Posterior vena cava (tissue), 2 donors: ENCODE measurements at regions not wholly inside any gene's neighbourhood (a gene's known extent, or its start where the extent isn't known, plus 50 kb on each side); places are given as distances from the start of the nearest gene placed in this dataset.

Experiments used
- DNase-seq: peaks from one replicate; pipeline ENCODE4 v3.0.0-alpha.2; 2020; ENCODE audit warnings: low spot score
- intact Hi-C, 2 donors: fragments of 100-400 bp; cut with DNase I; formaldehyde crosslinking; loops; one replicate each; pipeline versions ENCODE4 v1.14.1 to v1.14.2; 2022 to 2023
- donor health status: DM: yes; HTN: yes; CAD: no.
- donor health status: DM: yes; HTN: yes; CAD: no.

DNA sequence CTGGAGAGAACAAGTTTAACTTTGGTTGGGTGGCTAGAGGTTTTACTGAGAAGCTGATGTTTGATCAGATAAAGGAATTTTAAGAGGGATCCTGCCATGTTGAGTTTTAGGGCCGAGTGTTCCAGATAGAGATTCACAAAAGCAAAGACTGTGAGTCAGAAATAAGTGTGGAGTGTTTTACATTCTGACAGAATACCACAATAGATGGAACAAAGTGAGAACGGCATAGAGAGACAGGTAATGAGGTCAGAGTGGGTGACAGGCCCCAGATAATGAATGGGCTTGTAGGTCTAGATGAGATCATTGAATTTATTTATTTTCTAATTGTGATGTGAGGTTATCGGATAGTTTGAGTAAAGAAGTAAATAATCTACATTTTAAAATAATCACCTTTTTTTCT is 502.6 kb downstream of the EPHA5 start:
- intact Hi-C loops, result loop anchor here in 1 of 2 donors (5.0 kb wide), 1 partner anchor 75 kb away; no protein-coding TSS in a partner anchor
- DNase-seq, result no peak

DNA sequence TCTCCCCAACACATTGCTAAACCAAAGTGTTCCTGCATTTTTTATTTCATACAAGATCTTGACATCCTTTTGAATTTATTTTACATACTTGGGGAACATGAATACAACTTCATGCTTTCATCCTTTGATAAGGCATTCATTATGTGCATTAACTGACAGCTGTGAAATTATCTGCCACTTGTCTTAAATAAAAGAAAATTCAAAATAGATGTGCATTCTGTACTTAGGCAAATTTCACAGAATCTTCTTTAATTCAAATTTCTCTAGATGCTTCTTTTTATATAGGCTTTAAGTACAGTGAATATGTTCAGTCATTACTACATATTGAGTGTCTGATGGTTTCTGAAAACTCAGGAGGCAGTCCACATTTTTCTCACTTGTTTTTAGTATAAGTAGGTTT is 518.1 kb downstream of the EPHA5 start:
- DNase-seq, result no peak
- intact Hi-C loops, result no loop called here

DNA sequence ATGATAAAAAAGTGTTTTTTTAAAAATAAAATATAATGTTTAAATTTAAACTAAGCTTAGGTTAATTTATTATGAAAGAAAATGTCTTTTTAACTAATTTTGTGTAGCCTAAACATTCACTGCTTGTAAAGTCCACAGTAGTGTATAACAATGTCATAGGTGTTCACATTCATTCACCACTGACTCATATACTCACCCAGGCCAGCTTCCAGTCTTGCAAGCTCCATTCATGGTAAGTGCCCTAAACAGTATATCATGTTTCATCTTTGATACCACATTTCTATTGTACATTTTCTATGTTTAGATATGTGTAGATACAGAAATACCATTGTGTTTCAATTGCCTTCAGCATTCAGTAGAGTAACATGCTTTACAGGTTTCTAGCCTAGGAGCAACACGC is 530.3 kb downstream of the EPHA5 start:
- intact Hi-C loops, result loop anchor here in 1 of 2 donors (1.0 kb wide), 1 partner anchor 13 kb away; no protein-coding TSS in a partner anchor
- DNase-seq, result no peak

GRCh38 chr4:65126200-65126599 is 544.1 kb downstream of the EPHA5 start:
- DNase-seq, result no peak
- intact Hi-C loops, result no loop called here

- DNase-seq, result no peak
- intact Hi-C loops, result no loop called here
These were observed 550.0 kb downstream of the EPHA5 start for GRCh38 chr4:65120287-65120686.

DNA sequence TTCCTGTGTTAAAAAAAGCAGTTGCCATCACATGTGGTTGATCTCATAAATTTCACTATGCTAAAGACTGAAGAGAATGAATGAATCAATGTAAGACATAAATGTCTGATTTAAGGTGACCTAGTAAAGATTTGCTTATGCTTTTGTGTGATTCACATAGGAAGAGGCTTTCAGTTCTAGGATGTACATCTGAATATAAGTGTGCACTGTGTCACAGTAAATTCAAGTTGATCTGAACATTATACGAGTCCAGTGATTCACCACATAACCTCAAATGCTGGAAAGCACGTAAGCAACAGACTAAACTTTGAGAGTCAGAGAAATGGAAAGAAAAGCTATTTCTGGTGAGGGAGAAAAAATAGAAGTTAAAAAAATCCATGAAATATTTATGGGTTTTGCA is 567.9 kb downstream of the EPHA5 start:
- intact Hi-C loops, result loop anchor here in 1 of 2 donors (5.0 kb wide), 1 partner anchor 365 kb away; no protein-coding TSS in a partner anchor
- DNase-seq, result no peak

GRCh38 chr4:65096630-65097029 is 573.7 kb downstream of the EPHA5 start:
- DNase-seq, result no peak
- intact Hi-C loops, result no loop called here

- no peak for DNase-seq
- intact Hi-C loops, result no loop called here
These were observed 580.6 kb downstream of the EPHA5 start for GRCh38 chr4:65089666-65090065.

- intact Hi-C loops, result no loop called here
- DNase-seq, result no peak
These were observed 587.2 kb downstream of the EPHA5 start for GRCh38 chr4:65083076-65083475.

GRCh38 chr4:65071564-65071963 is 598.7 kb downstream of the EPHA5 start:
- intact Hi-C loops, result no loop called here
- no peak for DNase-seq

- intact Hi-C loops, result no loop called here
- no peak for DNase-seq
These were observed 601.1 kb downstream of the EPHA5 start for GRCh38 chr4:65069177-65069576.

DNA sequence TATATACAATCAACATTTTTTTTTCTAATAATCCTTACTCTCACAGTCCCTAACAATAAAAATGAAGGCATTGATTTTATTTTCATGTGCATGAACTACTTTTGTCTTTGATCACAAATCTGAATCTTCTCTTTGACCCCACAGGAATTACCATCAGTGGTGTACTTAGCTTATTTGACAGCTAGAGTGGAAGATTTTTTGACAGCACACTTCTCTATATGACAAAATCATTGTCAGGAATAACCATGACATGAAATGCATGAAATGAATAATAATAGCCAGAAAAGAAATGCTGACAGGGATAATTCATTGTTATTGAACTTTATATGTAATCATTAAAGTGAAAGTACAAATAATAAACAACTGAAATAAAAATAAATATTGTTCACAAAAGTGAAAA is 604.2 kb downstream of the EPHA5 start:
- intact Hi-C loops, result no loop called here
- DNase-seq, result no peak

DNA sequence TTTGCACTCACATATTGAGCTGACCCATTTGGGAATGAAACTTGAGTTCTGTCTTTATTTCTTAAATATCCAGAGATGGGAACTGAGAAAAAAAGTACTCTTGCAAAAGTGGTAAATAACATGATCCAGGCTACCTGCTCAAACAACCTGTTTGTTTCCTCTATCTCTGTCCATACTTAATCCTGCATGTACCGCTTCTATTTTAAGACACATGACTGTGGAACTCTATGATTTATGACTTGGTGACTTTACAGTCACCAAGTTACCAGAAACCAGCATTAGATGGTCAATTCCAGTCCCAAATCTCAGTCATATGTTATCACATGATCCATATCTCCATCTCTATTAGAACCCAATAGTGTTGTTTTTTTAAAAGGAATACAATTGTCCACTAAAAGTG is 606.7 kb downstream of the EPHA5 start:
- no peak for DNase-seq
- intact Hi-C loops, result no loop called here

GRCh38 chr4:65050786-65051185 is 619.5 kb downstream of the EPHA5 start:
- DNase-seq, result no peak
- intact Hi-C loops, result no loop called here

DNA sequence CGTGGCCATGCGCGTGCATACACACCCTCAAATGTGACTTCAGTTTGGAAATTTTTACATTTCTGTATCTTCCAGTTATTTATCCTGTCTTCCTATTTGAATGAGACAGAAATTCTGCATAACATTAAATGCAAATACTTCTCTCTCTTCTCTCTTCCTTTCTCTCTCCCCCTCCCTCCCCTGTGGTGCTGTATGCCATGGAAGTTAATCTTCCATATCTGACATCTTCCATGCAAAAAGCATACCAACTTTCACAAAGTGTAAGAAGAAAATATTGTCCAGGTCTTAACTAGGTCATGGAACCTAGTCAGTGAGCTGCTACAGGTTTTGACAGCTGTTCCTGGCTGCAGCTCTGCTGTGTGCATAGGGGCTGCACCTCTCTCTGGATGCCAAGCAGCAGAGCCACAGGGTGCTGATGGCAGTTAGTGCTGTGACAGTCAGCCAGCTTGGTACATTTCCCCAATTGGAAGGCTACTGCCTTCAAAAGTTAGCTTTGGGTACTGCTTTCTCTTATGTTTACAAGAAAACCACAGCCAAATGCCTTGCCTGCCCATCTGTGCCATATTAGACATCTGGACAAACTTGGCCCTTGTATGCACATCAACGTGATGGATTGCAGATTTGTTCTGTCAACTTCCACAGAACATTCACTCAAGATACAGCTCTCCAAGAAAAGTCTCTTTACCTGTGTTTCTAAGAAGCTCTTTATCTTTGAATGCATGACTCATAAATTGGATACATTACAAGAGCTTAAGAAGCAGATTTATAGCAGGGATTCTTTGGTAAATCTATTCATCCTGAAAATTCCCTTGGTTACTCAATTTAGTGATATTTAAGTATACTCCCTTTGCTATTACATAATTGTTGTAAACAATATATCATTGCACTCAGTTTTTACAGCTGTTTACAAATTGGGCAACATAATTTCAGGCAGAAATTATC is 623.8 kb downstream of the EPHA5 start:
- DNase-seq, result no peak
- intact Hi-C loops, result no loop called here

GRCh38 chr4:65033899-65034298 is 624.6 kb upstream of the TECRL start:
- intact Hi-C loops, result no loop called here
- DNase-seq, result no peak

DNA sequence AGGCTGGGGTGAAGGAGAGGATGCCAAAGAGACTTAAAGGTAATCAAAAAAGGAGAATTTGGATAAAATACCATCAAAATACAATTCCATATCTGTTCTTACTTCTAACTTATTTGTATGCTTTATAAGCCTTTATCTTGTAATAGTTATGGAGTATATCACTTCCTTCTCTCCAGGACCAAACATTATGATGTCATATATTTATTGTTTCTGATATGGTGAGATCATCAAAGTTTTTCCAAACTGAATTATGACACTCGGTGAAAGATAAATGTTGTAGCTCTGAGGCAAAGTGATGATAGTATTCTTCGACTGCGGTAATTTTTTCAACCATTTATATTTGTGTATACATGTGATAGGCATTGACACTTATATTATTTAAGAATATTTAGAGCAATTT is 619.3 kb upstream of the TECRL start:
- intact Hi-C loops, result no loop called here
- no peak for DNase-seq

- intact Hi-C loops, result no loop called here
- DNase-seq, result no peak
These were observed 614.8 kb upstream of the TECRL start for GRCh38 chr4:65023883-65024670.

DNA sequence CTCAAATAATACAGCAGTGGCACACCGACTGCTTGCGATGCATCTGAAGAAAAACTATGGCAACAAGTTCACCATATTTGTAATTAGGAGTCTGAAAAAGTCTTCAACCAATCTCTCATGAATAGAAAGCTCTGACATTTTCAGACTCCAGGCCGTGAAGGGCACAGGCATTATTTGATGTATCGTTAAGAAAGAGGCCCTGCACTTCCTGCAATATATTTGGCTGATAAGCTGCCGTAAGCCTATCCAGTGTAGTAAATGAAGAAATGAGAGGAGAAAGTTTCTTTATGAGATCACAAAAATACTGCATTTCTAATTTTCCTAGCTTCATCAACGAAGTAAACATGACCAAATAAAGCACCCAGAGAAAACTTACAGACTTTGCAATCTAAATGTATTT is 613.8 kb upstream of the TECRL start:
- intact Hi-C loops, result no loop called here

DNA sequence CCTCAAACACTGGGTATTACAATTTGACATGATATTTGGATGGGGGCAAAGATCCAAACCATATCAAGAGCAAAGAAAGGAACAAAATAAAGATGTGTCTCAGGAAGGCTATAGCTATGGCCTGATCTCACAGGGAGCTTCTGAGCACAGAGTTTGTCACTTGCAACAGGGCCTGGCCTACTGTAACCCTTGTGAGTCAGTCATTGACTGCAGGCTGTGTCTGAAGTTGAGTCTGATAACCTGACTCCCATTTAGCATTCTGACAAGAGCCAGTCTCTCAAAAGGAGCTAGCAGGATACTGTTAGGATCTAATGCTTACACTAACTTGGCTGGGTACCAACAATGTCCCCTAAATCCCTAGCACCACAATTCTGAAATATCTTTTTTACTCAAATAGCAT is 612.5 kb upstream of the TECRL start:
- intact Hi-C loops, result no loop called here
- DNase-seq, result no peak

More for the DNA sequence above, 613.8 kb upstream of the TECRL start:
- DNase-seq, result no peak
